A673 (cell line): ENCODE measurements at regions not wholly inside any gene's neighbourhood (a gene's known extent, or its start where the extent isn't known, plus 50 kb on each side); places are given as distances from the start of the nearest gene placed in this dataset.

Experiments
- CTCF ChIP-seq: fragments of 300-800, 200-600 bp; sonication (generic); conservative IDR thresholded peaks from 2 replicates; pipeline ENCODE4 v1.5.1; 2017; ENCODE audit warnings: low read depth, mild to moderate bottlenecking, antibody characterized with exemption, low read length, moderate library complexity, mixed read lengths
- EZH2 ChIP-seq: fragments of 200-600 bp; sonication (generic); IDR thresholded peaks from 2 replicates; pipeline ENCODE4 v1.6.1; 2017; ENCODE audit warnings: borderline replicate concordance, low read depth, mild to moderate bottlenecking, mixed read lengths, antibody characterized with exemption, low read length; ENCODE audit not compliant: poor library complexity, severe bottlenecking

DNA sequence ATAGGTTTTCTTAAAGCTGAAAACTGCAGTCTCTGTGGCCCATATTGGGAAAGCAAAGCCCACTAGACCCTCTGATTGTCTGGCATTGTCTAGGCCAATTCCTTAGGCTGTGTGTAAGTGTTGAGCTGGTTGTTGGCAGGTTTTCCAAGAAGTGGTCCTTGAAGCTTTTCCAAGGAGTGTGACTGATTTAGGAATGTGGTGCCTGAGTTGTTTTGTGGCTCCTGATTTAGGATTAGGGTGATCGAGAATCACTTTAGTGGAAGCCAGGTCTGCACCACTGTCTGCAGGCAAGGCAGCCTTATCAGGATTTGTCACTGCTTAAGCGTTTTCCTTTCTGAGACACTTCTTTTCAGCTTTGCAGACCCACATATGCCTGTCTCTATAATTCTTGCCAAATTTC lies 339.0 kb upstream of the DDX53 start:
- TF ChIP-seq CTCF (no peak), EZH2 (no peak)
